CD4-positive, alpha-beta T cell treated with Interleukin-10 for 1 hour (primary cell): ENCODE measurements at regions not wholly inside any gene's neighbourhood (a gene's known extent, or its start where the extent isn't known, plus 50 kb on each side); places are given as distances from the start of the nearest gene placed in this dataset.
"Not testable (repeated sequence)": the region's sequence is repeated elsewhere in the genome, so short reads cannot be mapped to it uniquely, and the experiment has no call there.

Experiments
- DNase-seq: peaks from one replicate; pipeline ENCODE4 v3.0.0-alpha.2; 2020

GRCh38 chr3:94615275-94616065 lies 552.6 kb downstream of the NSUN3 start:
- DNase-seq, result no peak

- no peak for DNase-seq
Observed at GRCh38 chr3:94616833-94617232, 554.0 kb downstream of the NSUN3 start.

GRCh38 chr3:94617312-94617711 lies 554.5 kb downstream of the NSUN3 start:
- DNase-seq, result no peak

GRCh38 chr3:94619643-94620042 lies 556.8 kb downstream of the NSUN3 start:
- no peak for DNase-seq

DNA sequence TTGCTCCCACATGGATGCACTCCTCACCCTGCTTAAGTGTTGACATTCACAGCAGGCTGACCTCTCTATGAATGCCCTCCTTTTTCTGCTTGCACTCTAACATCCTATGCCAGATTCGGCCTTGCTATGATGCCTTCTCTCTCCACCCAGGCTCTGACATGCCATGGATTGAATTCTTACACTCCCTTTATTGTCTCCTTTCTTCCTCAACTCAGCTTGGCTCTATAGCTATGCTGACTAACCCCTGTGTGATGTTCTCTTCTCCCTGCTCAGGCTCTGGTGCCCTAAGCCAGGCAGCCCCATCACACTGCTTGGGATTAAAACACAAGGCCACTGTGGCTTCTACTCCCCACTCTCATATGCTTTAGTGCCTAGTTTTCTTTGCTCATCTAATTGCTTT lies 563.7 kb downstream of the NSUN3 start:
- no peak for DNase-seq

DNA sequence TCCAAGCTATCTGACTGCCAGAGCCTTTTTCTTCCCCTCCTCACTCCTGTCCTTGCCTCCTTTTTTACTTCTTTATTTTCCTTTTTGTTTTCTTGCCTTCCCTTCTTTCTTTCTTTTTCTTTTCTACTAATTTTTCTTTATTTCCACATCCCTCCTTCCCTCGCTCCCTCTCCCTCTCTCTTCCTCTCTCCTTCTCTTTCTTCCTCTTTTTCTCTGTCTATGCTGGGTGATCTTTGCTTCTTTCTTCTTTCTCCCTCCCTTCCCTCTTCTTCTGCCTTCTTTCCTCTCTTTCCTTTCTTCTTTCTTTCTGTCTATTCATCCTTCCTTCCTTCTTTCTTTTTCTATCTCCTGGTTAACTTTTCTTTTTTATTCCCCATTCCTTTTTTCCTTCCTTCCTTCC lies 564.8 kb downstream of the NSUN3 start:
- DNase-seq, result no peak

DNA sequence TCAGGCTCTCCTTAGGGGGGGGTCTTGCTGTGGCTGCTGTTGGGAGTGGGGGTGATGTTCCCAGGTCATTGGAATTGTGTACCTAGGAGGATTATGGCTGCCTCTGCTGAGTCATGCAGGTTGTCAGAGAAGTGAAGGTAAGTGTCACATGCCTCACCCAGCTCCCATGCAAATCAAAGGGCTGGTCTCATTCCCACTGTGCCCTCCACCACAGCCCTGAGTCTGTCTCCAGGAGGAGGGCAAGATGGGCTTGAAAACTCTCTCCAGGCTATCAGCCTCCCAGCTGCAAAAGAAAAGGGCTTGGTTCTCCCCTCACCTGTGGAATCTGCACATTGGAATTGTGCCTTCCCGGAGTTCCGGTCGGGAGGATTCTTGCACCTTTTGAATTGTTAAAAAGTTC lies 580.5 kb downstream of the NSUN3 start:
- no peak for DNase-seq

GRCh38 chr3:94645790-94646189 lies 582.9 kb downstream of the NSUN3 start:
- no peak for DNase-seq

- DNase-seq, result no peak
Observed at GRCh38 chr3:94647131-94647530, 584.3 kb downstream of the NSUN3 start.

- DNase-seq, result not testable (repeated sequence)
Observed at GRCh38 chr3:94648270-94649180, 585.7 kb downstream of the NSUN3 start.

- no peak for DNase-seq
Observed at GRCh38 chr3:94654096-94654495, 591.2 kb downstream of the NSUN3 start.

GRCh38 chr3:94665922-94666321 lies 603.1 kb downstream of the NSUN3 start:
- no peak for DNase-seq

DNA sequence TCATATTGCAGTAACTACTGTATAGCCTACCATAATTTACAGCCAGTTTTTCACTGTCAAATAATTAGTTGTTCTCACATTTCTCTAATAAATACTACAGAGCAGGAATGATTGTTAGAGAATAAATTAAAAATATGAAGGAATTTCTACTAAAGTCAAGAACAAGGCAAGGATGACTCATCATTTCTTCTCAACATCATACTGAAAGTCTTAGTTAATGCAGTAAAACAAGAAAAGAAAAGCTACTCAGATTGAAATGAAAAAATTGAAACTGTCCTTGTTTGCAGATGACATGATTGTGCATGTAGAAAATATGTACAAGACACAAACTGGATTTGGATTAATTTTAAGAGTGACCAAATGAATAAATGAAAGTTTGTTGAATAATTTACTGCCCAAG lies 608.2 kb downstream of the NSUN3 start:
- no peak for DNase-seq

- DNase-seq, result no peak
Observed at GRCh38 chr3:94673876-94674275, 611.0 kb downstream of the NSUN3 start.

GRCh38 chr3:94686208-94686607 lies 623.3 kb downstream of the NSUN3 start:
- DNase-seq, result no peak

GRCh38 chr3:94693997-94694640 lies 631.3 kb downstream of the NSUN3 start:
- DNase-seq, result no peak

- no peak for DNase-seq
Observed at GRCh38 chr3:94694894-94695293, 632.0 kb downstream of the NSUN3 start.

DNA sequence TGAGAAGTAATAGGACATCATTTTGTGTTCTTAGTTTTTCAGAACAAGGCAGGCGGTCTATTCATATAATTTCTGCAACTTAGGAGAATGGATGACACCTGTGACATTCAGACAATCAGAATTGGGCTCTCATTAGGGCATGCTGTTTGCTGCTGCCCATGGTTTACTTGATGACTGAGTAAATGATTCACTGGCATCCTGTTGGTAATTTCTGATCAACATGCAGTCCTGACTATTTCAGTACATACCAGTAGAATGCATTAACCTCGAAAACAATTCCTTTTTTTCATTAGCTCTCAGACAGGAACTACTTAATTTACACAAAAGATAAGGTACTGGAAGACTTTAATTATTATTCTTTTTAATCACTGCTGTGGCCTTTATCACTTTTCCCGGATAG lies 641.6 kb downstream of the NSUN3 start:
- DNase-seq, result no peak

- no peak for DNase-seq
Observed at GRCh38 chr3:94709249-94709902, 646.5 kb downstream of the NSUN3 start.

DNA sequence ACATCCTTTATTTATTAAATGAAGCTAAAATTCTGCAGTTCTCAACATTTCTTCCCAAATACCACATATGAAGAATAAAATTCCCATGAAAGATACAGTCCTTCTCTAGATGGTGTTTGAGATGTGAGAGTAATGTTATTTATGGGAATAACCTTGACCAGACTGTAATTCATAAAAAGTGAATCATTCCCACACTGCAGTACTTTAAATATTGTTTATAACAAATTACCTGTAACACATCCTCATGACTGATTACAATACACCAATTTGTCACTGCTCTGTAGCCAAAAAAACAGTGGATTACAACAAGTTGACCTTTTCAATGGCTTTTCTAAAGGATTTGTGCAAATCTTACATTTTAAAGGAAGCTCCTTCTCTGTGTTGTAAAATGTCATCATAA lies 651.3 kb downstream of the NSUN3 start:
- no peak for DNase-seq

DNA sequence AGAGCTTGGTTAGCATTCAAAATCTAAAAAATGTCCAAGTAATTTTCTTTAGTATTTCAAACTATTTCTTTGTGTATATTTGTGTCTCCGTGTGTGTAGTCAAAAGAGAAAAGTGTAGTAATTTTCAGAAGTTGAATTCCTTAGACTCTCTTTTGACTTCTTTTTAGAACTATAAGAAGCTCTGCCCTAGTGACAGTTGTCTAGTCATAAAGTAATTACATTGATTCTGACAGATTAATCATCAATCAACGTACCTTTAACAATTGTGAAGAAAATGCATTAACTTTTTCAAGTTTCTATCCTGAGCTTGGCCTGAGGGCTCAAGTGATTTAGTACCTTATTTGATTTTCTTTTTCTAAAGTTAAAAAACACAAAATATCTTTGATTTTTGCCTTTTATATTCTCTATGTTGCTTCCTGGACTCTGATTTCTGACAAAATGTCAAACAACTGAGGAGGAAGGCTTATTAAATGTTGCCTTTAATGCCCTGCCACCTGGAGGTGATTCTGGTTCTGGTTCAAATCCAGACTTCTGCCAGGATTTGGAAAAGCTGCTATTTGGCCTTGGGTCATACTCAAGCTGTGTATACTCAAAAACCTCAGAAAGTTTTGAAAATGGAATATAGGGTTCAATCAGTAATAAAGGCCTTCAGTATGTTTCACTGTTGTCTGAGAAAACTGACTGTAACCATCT lies 653.6 kb downstream of the NSUN3 start:
- DNase-seq, result no peak

GRCh38 chr3:94734206-94734605 lies 671.3 kb downstream of the NSUN3 start:
- DNase-seq, result no peak
